Common myeloid progenitor, CD34-positive (primary cell): ENCODE measurements at regions not wholly inside any gene's neighbourhood (a gene's known extent, or its start where the extent isn't known, plus 50 kb on each side); places are given as distances from the start of the nearest gene placed in this dataset.

Experiments
- CTCF ChIA-PET: fragments of 350-600 bp; sonication (Branson Sonifier 250); formaldehyde crosslinking; loops from one replicate; lab custom pipeline; 2021; ENCODE audit warnings: antibody characterized with exemption; lab: Charles Lee
- POLR2A ChIA-PET: fragments of 350-600 bp; sonication (Branson Sonifier 250); formaldehyde crosslinking; loops from one replicate; lab custom pipeline; 2021; ENCODE audit warnings: antibody characterized with exemption; lab: Charles Lee
- DNase-seq, 3 donors: peaks; one replicate each; pipeline versions ENCODE4 v3.0.0 to v3.0.0-alpha.2; 2013
- H3K27ac ChIP-seq, 2 experiments: 1 replicate in 1 of 2; 2 replicates in 1 of 2; pipeline ENCODE4 v1.7.0; 2013; ENCODE audit warnings: inconsistent platforms in 2 of 2, low read length in 2 of 2, mild to moderate bottlenecking in 2 of 2, low read depth in 1 of 2, moderate library complexity in 1 of 2; ENCODE audit not compliant: severe bottlenecking in 2 of 2, insufficient read depth in 1 of 2, poor library complexity in 1 of 2
- H3K27me3 ChIP-seq, 5 experiments: replicated peaks in 2 of 5; 1 replicate in 3 of 5; 2 replicates in 2 of 5; pipeline versions ENCODE4 v1.6.1 to v1.7.0; 2013; ENCODE audit warnings: low read length in 4 of 5, mild to moderate bottlenecking in 2 of 5, moderate library complexity in 2 of 5, inconsistent platforms in 1 of 5; ENCODE audit not compliant: insufficient read depth in 5 of 5, control insufficient read depth in 4 of 5
- H3K36me3 ChIP-seq, 4 experiments: 1 replicate in 2 of 4; 2 replicates in 2 of 4; pipeline versions ENCODE4 v1.6.1 to v1.7.0; 2013; ENCODE audit warnings: low read length in 3 of 4, control low read depth in 1 of 4, mild to moderate bottlenecking in 1 of 4; ENCODE audit not compliant: control insufficient read depth in 4 of 4, insufficient read depth in 4 of 4
- H3K4me1 ChIP-seq, 4 experiments: 1 replicate in 3 of 4; 2 replicates in 1 of 4; pipeline versions ENCODE4 v1.6.1 to v1.7.1; 2013; ENCODE audit warnings: low read length in 3 of 4, mild to moderate bottlenecking in 3 of 4, control low read depth in 1 of 4, inconsistent platforms in 1 of 4, moderate library complexity in 1 of 4; ENCODE audit not compliant: control insufficient read depth in 4 of 4, insufficient read depth in 4 of 4; ENCODE audit errors: control extremely low read depth in 1 of 4
- H3K4me3 ChIP-seq, 7 experiments: 1 replicate in 4 of 7; 2 replicates in 3 of 7; pipeline versions ENCODE4 v1.5.1 to v1.7.0; 2013; ENCODE audit warnings: mild to moderate bottlenecking in 7 of 7, low read length in 6 of 7, moderate library complexity in 6 of 7, inconsistent platforms in 2 of 7, low read depth in 2 of 7, control low read depth in 1 of 7; ENCODE audit not compliant: insufficient read depth in 4 of 7, control insufficient read depth in 1 of 7; ENCODE audit errors: extremely low read depth in 1 of 7
- H3K9me3 ChIP-seq, 5 experiments: 1 replicate in 4 of 5; 2 replicates in 1 of 5; pipeline versions ENCODE4 v1.6.1 to v1.7.1; 2013; ENCODE audit warnings: low read length in 4 of 5, mild to moderate bottlenecking in 2 of 5, inconsistent platforms in 1 of 5, low read depth in 1 of 5, moderate library complexity in 1 of 5; ENCODE audit not compliant: control insufficient read depth in 4 of 5, insufficient read depth in 2 of 5; ENCODE audit errors: control extremely low read depth in 1 of 5
- WGBS: methylation state at CpG from one replicate; pipeline ENCODE4 v1.1.5; 2013; ENCODE audit not compliant: insufficient coverage; 5-methylcytosine and 5-hydroxymethylcytosine counted together

GRCh38 chr2:187261705-187262104 is 186.3 kb downstream of the CALCRL start:
- POLR2A ChIA-PET, result no interaction called here

GRCh38 chr2:187252063-187252462 is 196.0 kb downstream of the CALCRL start:
- no peak for DNase-seq
- ChIA-PET CTCF (no interaction called here), POLR2A (no interaction called here)
- 100% methylated on average over 2 of the region's 10 CpGs for WGBS
- no peaks in the 10 kb centered on the region for H3K9me3 ChIP-seq
- no peaks in the 10 kb centered on the region for H3K36me3 ChIP-seq
- no peaks in the 10 kb centered on the region for H3K27me3 ChIP-seq
- no peak overlapping the region for H3K4me3 ChIP-seq
- H3K4me1 ChIP-seq, result no peaks in the 10 kb centered on the region
- no peak overlapping the region for H3K27ac ChIP-seq

More at GRCh38 chr2:187261705-187262104, 186.3 kb downstream of the CALCRL start:
- no peaks in the 10 kb centered on the region for H3K36me3 ChIP-seq
- WGBS, result 100% methylated on average over 1 of the region's 1 CpG
- no peak overlapping the region for H3K4me3 ChIP-seq
- no peak for DNase-seq
- H3K27ac ChIP-seq, result no peak overlapping the region
- H3K9me3 ChIP-seq, result no peaks in the 10 kb centered on the region
- H3K4me1 ChIP-seq, result peaks cover 0 to 21% (median 5%) of the 10 kb centered on the region in 4 experiments
- H3K27me3 ChIP-seq, result no peaks in the 10 kb centered on the region
- CTCF ChIA-PET, result no interaction called here

GRCh38 chr2:187250137-187250536 is 197.9 kb downstream of the CALCRL start:
- no peak for DNase-seq
- no peak overlapping the region for H3K4me3 ChIP-seq
- CTCF ChIA-PET, result no interaction called here
- no peak overlapping the region for H3K27ac ChIP-seq
- no peaks in the 10 kb centered on the region for H3K27me3 ChIP-seq
- no peaks in the 10 kb centered on the region for H3K4me1 ChIP-seq
- no peaks in the 10 kb centered on the region for H3K36me3 ChIP-seq
- no peaks in the 10 kb centered on the region for H3K9me3 ChIP-seq
- POLR2A ChIA-PET, result no interaction called here

- ChIA-PET POLR2A (no interaction called here), CTCF (no interaction called here)
- no peak for DNase-seq
- no peak overlapping the region for H3K4me3 ChIP-seq
- no peaks in the 10 kb centered on the region for H3K9me3 ChIP-seq
- H3K27ac ChIP-seq, result no peak overlapping the region
- no peaks in the 10 kb centered on the region for H3K4me1 ChIP-seq
- H3K27me3 ChIP-seq, result no peaks in the 10 kb centered on the region
- WGBS, result 100% methylated on average over 1 of the region's 2 CpGs
- H3K36me3 ChIP-seq, result no peaks in the 10 kb centered on the region
These were observed 214.2 kb downstream of the CALCRL start for GRCh38 chr2:187233811-187234210.

- ChIA-PET CTCF (no interaction called here), POLR2A (no interaction called here)
- H3K27ac ChIP-seq, result no peak overlapping the region
- WGBS, result 100% methylated on average over 1 of the region's 1 CpG
- no peaks in the 10 kb centered on the region for H3K36me3 ChIP-seq
- no peaks in the 10 kb centered on the region for H3K27me3 ChIP-seq
- H3K9me3 ChIP-seq, result no peaks in the 10 kb centered on the region
- no peak overlapping the region for H3K4me3 ChIP-seq
- no peaks in the 10 kb centered on the region for H3K4me1 ChIP-seq
- no peak for DNase-seq
These were observed 215.3 kb downstream of the CALCRL start for GRCh38 chr2:187232749-187233148.

- 100% methylated on average over 2 of the region's 3 CpGs for WGBS
- Histone ChIP-seq H3K4me3 (no peak overlapping the region), H3K36me3 (no peaks in the 10 kb centered on the region), H3K27me3 (no peaks in the 10 kb centered on the region), H3K9me3 (no peaks in the 10 kb centered on the region), H3K27ac (no peak overlapping the region), H3K4me1 (no peaks in the 10 kb centered on the region)
- ChIA-PET CTCF (no interaction called here), POLR2A (no interaction called here)
- no peak for DNase-seq
These were observed 218.0 kb downstream of the CALCRL start for GRCh38 chr2:187230088-187230487.

DNA sequence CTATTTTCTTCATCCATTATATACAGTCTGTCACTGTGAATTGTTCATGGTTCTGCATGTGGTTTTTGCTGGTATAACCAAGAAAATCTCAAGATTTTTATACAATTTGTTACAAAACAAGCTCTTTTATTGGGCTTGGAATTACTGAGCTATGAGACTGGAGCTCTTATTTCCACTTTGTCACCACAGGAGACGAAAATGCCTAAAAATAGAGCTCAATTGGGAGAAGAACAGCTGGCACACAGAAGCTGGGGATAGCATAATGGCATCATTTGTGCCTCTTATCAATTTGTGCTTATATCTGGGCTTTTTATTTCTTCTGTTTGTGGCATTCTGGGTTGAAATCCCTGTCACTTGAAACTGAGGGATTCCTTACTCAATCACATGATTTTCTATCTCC is 219.1 kb downstream of the CALCRL start:
- H3K9me3 ChIP-seq, result no peaks in the 10 kb centered on the region
- no peaks in the 10 kb centered on the region for H3K4me1 ChIP-seq
- H3K36me3 ChIP-seq, result no peaks in the 10 kb centered on the region
- H3K27ac ChIP-seq, result no peak overlapping the region
- no peak overlapping the region for H3K4me3 ChIP-seq
- DNase-seq, result no peak
- ChIA-PET CTCF (no interaction called here), POLR2A (no interaction called here)
- H3K27me3 ChIP-seq, result no peaks in the 10 kb centered on the region
- 88% methylated on average over 1 of the region's 1 CpG for WGBS
